ENCODE measurements at regions not wholly inside any gene's neighbourhood (a gene's known extent, or its start where the extent isn't known, plus 50 kb on each side); places are given as distances from the start of the nearest gene placed in this dataset.

DNA sequence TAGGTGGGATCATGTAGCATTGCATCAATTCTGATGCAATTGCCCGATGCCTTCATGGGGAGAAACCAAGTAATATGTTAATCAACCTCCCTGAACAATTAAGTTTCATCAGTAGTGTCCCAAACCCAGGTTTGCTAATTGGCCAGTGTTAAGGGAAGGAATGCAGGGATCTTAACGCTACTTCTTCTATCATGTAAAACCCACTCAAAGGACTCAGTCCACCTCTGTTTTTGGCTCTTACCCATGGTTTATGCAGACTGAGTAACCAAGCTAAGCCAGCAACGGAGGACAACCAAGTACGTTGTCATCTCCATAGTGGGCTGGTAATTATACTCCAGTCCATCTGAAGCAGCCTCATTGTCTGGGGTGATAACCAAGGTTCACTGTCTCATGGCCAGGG, 203.0 kb upstream of the FMN2 start:
- Histone ChIP-seq H3K9me2 (replicated peaks; ENCODE audit: low read length) (no peaks in the 10 kb centered on the region), H3K9me3 (ENCODE audit: low read length) (no peaks in the 10 kb centered on the region), H4K20me1 (ENCODE audit: low read length) (no peaks in the 10 kb centered on the region), H3K36me3 (ENCODE audit: low read depth, low read length) (no peaks in the 10 kb centered on the region), H3K27ac (ENCODE audit: low read length) (no peak overlapping the region), H2AFZ (ENCODE audit: low read length) (no peak overlapping the region), H3K4me3 (ENCODE audit: low read length) (no peak overlapping the region), H3K4me2 (ENCODE audit: low read length) (no peak overlapping the region), H3K4me1 (ENCODE audit: insufficient read depth, low read length) (peaks cover 14% of the 10 kb centered on the region), H3K9ac (ENCODE audit: low read length) (no peak overlapping the region), H3K79me2 (ENCODE audit: low read length) (no peaks in the 10 kb centered on the region), H3F3A (ENCODE audit: low read length, unreplicated experiment) (no peaks in the 10 kb centered on the region), H3K27me3 (ENCODE audit: low read length) (no peaks in the 10 kb centered on the region)
- ATAC-seq (no peak), DNase-seq (no peak)
- intact Hi-C loops (cut with micrococcal nuclease): no loop called here
- no peak for TF ChIP-seq EZH2 (IDR thresholded peaks at IDR 0.05; ENCODE audit: low read length, unreplicated experiment)
- TF ChIP-seq, protein P1, sequence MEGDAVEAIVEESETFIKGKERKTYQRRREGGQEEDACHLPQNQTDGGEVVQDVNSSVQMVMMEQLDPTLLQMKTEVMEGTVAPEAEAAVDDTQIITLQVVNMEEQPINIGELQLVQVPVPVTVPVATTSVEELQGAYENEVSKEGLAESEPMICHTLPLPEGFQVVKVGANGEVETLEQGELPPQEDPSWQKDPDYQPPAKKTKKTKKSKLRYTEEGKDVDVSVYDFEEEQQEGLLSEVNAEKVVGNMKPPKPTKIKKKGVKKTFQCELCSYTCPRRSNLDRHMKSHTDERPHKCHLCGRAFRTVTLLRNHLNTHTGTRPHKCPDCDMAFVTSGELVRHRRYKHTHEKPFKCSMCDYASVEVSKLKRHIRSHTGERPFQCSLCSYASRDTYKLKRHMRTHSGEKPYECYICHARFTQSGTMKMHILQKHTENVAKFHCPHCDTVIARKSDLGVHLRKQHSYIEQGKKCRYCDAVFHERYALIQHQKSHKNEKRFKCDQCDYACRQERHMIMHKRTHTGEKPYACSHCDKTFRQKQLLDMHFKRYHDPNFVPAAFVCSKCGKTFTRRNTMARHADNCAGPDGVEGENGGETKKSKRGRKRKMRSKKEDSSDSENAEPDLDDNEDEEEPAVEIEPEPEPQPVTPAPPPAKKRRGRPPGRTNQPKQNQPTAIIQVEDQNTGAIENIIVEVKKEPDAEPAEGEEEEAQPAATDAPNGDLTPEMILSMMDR (conservative IDR thresholded peaks at IDR 0.05; ENCODE audit: low read depth, low read length): no peak
- TF ChIP-seq EZH2phosphoT487 (IDR thresholded peaks at IDR 0.05; ENCODE audit: borderline replicate concordance, low read length): no peak
- BruUV-seq (replicated peaks): no TSS peak
- CTCF ChIA-PET: no interaction called here
- POLR2A ChIA-PET (ENCODE audit: unreplicated experiment): no interaction called here

DNA sequence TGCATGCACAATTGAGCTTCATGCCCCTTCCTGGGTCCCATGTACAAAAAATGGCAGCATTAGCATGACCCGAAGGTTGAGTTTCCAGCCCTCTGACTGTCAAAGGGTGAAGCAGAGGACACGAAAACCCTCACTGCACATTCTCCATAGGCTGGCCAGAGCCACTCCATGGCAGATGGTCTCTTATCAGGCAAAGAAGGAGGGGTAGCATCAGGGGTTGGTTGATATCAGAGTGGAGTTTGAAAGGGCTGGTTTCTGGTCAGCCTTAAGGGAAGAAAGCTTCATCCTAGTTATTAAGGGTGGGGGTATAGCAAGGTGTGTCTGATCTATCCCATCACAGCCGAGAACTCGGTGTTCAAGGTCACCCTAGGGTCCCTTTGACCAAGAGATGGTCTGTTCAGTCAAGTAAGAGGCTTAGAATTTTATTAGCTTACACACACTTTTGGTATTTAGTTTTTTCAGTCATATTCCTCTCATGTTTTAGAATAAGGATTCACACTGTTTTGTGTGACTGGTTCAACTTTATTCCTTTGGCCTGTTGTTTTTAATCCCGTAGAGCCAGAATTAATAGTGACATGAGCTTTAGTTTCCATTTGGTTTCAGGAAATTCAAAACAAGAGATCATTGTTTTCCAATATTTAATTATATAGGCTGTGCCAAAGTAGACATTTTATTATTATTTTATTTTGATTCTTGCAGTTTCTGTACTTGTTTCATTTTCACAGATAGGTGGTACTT, 199.9 kb upstream of the FMN2 start:
- Histone ChIP-seq H3K9me3 (ENCODE audit: low read length) (no peaks in the 10 kb centered on the region), H3K4me1 (ENCODE audit: insufficient read depth, low read length) (peaks cover 19% of the 10 kb centered on the region), H3K27ac (ENCODE audit: low read length) (no peak overlapping the region), H3K27me3 (ENCODE audit: low read length) (no peaks in the 10 kb centered on the region), H3F3A (ENCODE audit: low read length, unreplicated experiment) (no peaks in the 10 kb centered on the region), H3K9me2 (replicated peaks; ENCODE audit: low read length) (no peaks in the 10 kb centered on the region), H3K9ac (ENCODE audit: low read length) (no peak overlapping the region), H4K20me1 (ENCODE audit: low read length) (no peaks in the 10 kb centered on the region), H3K4me2 (ENCODE audit: low read length) (no peak overlapping the region), H3K79me2 (ENCODE audit: low read length) (no peaks in the 10 kb centered on the region), H2AFZ (ENCODE audit: low read length) (no peak overlapping the region), H3K36me3 (ENCODE audit: low read depth, low read length) (no peaks in the 10 kb centered on the region), H3K4me3 (ENCODE audit: low read length) (no peak overlapping the region)
- POLR2A ChIA-PET (ENCODE audit: unreplicated experiment): interaction anchor here (0.6 to 0.7 kb wide), 2 partner anchors 297 to 885 kb away, joined by 3 to 4 read pairs; no protein-coding TSS in a partner anchor
- no TSS peak for BruUV-seq (replicated peaks)
- intact Hi-C loops (cut with micrococcal nuclease): loop anchor here (2.0 to 10.0 kb wide), 4 partner anchors 33 to 337 kb away; no protein-coding TSS in a partner anchor
- TF ChIP-seq, protein P1 (conservative IDR thresholded peaks at IDR 0.05; ENCODE audit: low read depth, low read length): no peak
- TF ChIP-seq EZH2phosphoT487 (IDR thresholded peaks at IDR 0.05; ENCODE audit: borderline replicate concordance, low read length) (no peak), EZH2 (IDR thresholded peaks at IDR 0.05; ENCODE audit: low read length, unreplicated experiment) (no peak)
- ATAC-seq (no peak), DNase-seq (no peak)
- CTCF ChIA-PET: interaction anchor here (0.5 to 0.6 kb wide), 3 partner anchors 23 to 77 kb away, joined by 3 to 6 read pairs (median 3); no protein-coding TSS in a partner anchor

DNA sequence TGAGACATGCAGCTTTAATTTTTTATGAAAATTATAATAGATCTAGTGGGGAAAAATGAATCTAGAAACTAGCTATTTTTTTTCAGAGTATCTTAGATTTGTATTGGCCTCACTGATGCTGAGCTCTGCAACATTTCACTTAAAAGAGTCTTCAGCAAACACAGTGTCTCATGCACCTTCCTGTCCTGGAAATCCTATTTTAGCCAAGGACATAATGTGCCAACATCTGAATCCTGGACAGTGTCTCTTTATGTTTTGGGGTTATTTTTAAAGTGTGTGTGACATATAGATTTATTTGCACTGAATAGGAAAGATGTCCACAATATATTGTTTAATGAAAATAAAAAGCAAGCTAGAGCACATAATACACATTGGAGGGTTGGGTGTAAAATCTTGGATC, 199.1 kb upstream of the FMN2 start:
- no peaks in the 10 kb centered on the region for H3K9me2 ChIP-seq (replicated peaks; ENCODE audit: low read length)
- no peaks in the 10 kb centered on the region for H3K79me2 ChIP-seq (ENCODE audit: low read length)
- intact Hi-C loops (cut with micrococcal nuclease): loop anchor here (1.0 to 10.0 kb wide), 5 partner anchors 34 to 338 kb away; no protein-coding TSS in a partner anchor
- H3K9me3 ChIP-seq (ENCODE audit: low read length): no peaks in the 10 kb centered on the region
- TF ChIP-seq EZH2 (IDR thresholded peaks at IDR 0.05; ENCODE audit: low read length, unreplicated experiment): no peak
- H3F3A ChIP-seq (ENCODE audit: low read length, unreplicated experiment): no peaks in the 10 kb centered on the region
- H4K20me1 ChIP-seq (ENCODE audit: low read length): no peaks in the 10 kb centered on the region
- H3K4me1 ChIP-seq (ENCODE audit: insufficient read depth, low read length): peaks cover 20% of the 10 kb centered on the region
- H3K4me2 ChIP-seq (ENCODE audit: low read length): peak overlapping the region; percentile 60
- CTCF ChIA-PET: interaction anchor here (0.6 kb wide), 2 partner anchors 27 to 77 kb away, joined by 3 to 6 read pairs; no protein-coding TSS in a partner anchor
- ATAC-seq (peak; percentile 23; the same call in 1 of the 2 replicates), DNase-seq (no peak)
- no peaks in the 10 kb centered on the region for H3K36me3 ChIP-seq (ENCODE audit: low read depth, low read length)
- BruUV-seq (replicated peaks): no TSS peak
- H3K27ac ChIP-seq (ENCODE audit: low read length): peak overlapping the region; percentile 61
- POLR2A ChIA-PET (ENCODE audit: unreplicated experiment): interaction anchor here (0.6 to 0.7 kb wide), 2 partner anchors 85 to 886 kb away, joined by 3 to 16 read pairs; no protein-coding TSS in a partner anchor
- H3K9ac ChIP-seq (ENCODE audit: low read length): no peak overlapping the region
- no peak overlapping the region for H3K4me3 ChIP-seq (ENCODE audit: low read length)
- H2AFZ ChIP-seq (ENCODE audit: low read length): no peak overlapping the region
- no peaks in the 10 kb centered on the region for H3K27me3 ChIP-seq (ENCODE audit: low read length)

Measured in PC-3 (cell line).